RWPE1 (cell line): ENCODE measurements at regions not wholly inside any gene's neighbourhood (a gene's known extent, or its start where the extent isn't known, plus 50 kb on each side); places are given as distances from the start of the nearest gene placed in this dataset.

Experiments
- CTCF ChIA-PET: fragments of 350-600 bp; sonication (Branson Sonifier 250); formaldehyde crosslinking; extraction: SDS; loops from one replicate; lab custom pipeline; 2021; lab: Yijun Ruan, JAX
- POLR2A ChIA-PET: fragments of 400-600 bp; formaldehyde crosslinking; extraction: SDS; loops from one replicate; lab custom pipeline; 2020; ENCODE audit warnings: antibody characterized with exemption; ENCODE audit not compliant: low non-redundant PET; lab: Yijun Ruan, JAX
- DNase-seq: peaks from one replicate; pipeline ENCODE4 v3.0.0; 2012; ENCODE audit warnings: low spot score
- H3K27ac ChIP-seq: fragments of 450-650 bp; 2 replicates; pipeline ENCODE4 v1.5.1; 2017
- CTCF ChIP-seq: fragments of 450-650 bp; conservative IDR thresholded peaks from 2 replicates; pipeline ENCODE4 v1.5.1; 2017; ENCODE audit warnings: low read depth, mild to moderate bottlenecking

GRCh38 chr1:168782559-168783116 is 53.6 kb upstream of the DPT start:
- TF ChIP-seq CTCF: no peak
- CTCF ChIA-PET: no interaction called here
- no peak overlapping the region for H3K27ac ChIP-seq
- POLR2A ChIA-PET: no interaction called here
- DNase-seq: no peak

- ChIA-PET POLR2A (no interaction called here), CTCF (interaction anchor here (0.6 kb wide), 1 partner anchor 845 kb away, joined by 4 read pairs; no protein-coding TSS in a partner anchor)
- no peak overlapping the region for H3K27ac ChIP-seq
- TF ChIP-seq CTCF: no peak
- DNase-seq: no peak
Measured at GRCh38 chr1:168783458-168784210, 54.6 kb upstream of the DPT start.

GRCh38 chr1:168786476-168787330 is 57.7 kb upstream of the DPT start:
- no peak for DNase-seq
- ChIA-PET POLR2A (no interaction called here), CTCF (interaction anchor here (0.8 kb wide), 1 partner anchor 35 kb away, joined by 4 read pairs; no protein-coding TSS in a partner anchor)
- TF ChIP-seq CTCF: no peak
- no peak overlapping the region for H3K27ac ChIP-seq

- ChIA-PET CTCF (no interaction called here), POLR2A (no interaction called here)
- no peak for TF ChIP-seq CTCF
- no peak overlapping the region for H3K27ac ChIP-seq
- no peak for DNase-seq
Measured at GRCh38 chr1:168788258-168788657, 59.3 kb upstream of the DPT start.

GRCh38 chr1:168789501-168789900 is 60.5 kb upstream of the DPT start:
- CTCF ChIA-PET: interaction anchor here (0.6 kb wide), 1 partner anchor 189 kb away, joined by 3 read pairs; no protein-coding TSS in a partner anchor
- H3K27ac ChIP-seq: no peak overlapping the region
- TF ChIP-seq CTCF: no peak
- POLR2A ChIA-PET: no interaction called here
- no peak for DNase-seq

- POLR2A ChIA-PET: no interaction called here
- no peak for TF ChIP-seq CTCF
- CTCF ChIA-PET: interaction anchor here (0.6 kb wide), 1 partner anchor 10 kb away, joined by 4 read pairs; no protein-coding TSS in a partner anchor
- no peak overlapping the region for H3K27ac ChIP-seq
- no peak for DNase-seq
Measured at GRCh38 chr1:168792142-168792541, 63.1 kb upstream of the DPT start.
